GM12873 (cell line): ENCODE measurements at regions not wholly inside any gene's neighbourhood (a gene's known extent, or its start where the extent isn't known, plus 50 kb on each side); places are given as distances from the start of the nearest gene placed in this dataset.

Experiments
- CTCF ChIP-seq: IDR thresholded peaks from 2 replicates; pipeline ENCODE4 v1.5.1; 2012; ENCODE audit warnings: low read depth, mild to moderate bottlenecking, moderate library complexity, low read length, control low read depth; ENCODE audit not compliant: insufficient read depth; ENCODE audit errors: missing control alignments

- TF ChIP-seq CTCF = no peak
These were observed 105.1 kb upstream of the GALNT5 start for GRCh38 chr2:157152362-157152761.

- TF ChIP-seq CTCF = no peak
These were observed 101.5 kb upstream of the GALNT5 start for GRCh38 chr2:157155992-157156391.

- TF ChIP-seq CTCF = no peak
These were observed 99.4 kb upstream of the GALNT5 start for GRCh38 chr2:157158111-157158510.

GRCh38 chr2:157159221-157159934, 98.1 kb upstream of the GALNT5 start:
- no peak for TF ChIP-seq CTCF

DNA sequence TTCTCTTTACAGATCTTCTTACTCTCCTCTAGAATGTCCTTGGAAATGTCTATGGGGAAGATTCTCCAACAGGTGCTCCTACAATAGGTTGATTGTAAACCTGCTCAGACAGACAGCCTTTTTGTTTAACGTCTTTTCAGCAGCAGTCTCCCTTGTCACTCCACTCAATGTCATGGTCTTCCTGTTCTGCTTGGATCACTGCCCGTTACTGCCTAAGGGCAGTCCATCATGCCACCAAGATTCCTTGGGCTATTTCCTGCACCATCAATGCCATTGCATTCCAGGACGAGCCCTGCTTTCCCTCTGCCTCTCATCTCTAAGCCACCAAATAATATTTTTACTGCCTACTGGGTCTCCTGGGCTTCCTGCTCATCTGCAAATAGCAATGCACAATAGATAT, 97.4 kb upstream of the GALNT5 start:
- no peak for TF ChIP-seq CTCF

DNA sequence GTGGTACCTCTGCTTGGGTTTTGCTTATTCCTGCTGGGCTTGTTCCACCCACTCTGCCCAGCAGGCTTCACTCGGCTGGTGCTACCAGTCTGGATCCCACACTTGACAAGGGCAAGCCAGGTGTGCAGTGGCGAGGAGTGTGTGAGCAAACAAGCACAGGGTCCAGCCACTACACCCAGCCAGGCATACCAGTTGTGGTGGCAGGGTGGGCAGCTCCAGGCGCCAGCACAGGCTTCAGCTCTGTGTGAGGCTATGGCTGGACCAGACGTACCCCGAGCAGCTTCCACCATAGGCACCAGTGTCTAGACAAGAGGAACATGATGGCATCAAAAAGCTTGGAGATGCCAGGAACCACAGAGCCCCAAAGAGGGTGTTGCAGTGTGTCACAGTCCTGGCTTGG, 93.1 kb upstream of the GALNT5 start:
- no peak for TF ChIP-seq CTCF

DNA sequence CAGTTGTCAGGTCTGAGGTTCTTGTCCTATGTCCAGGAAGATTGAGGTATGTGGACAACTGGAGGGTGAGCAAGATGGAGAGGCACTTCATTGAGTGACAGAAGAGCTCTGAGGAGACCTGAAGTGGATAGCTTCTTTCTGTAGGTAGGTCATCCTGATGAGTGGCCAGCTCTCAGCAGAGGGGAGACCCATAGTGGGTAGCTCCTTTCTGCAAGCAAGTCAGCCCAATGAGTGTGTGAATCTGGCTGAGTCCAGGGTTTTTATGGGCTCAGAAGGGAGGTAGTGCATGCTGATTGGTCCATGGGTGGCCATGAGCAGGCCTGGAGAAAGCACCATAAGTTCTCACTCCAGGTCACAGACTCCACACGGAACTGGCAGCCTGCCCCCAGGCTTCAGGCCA, 92.6 kb upstream of the GALNT5 start:
- no peak for TF ChIP-seq CTCF
